ENCODE measurements at regions not wholly inside any gene's neighbourhood (a gene's known extent, or its start where the extent isn't known, plus 50 kb on each side); places are given as distances from the start of the nearest gene placed in this dataset.
"Not testable (repeated sequence)": the region's sequence is repeated elsewhere in the genome, so short reads cannot be mapped to it uniquely, and the experiment has no call there.

GRCh38 chr18:43744960-43745745, 467.9 kb upstream of the SYT4 start:
- no peak for DNase-seq

GRCh38 chr18:43751203-43751602, 473.9 kb upstream of the SYT4 start:
- DNase-seq: no peak

GRCh38 chr18:43751835-43752234, 474.5 kb upstream of the SYT4 start:
- no peak for DNase-seq

- no peak for DNase-seq
Observed at GRCh38 chr18:43757273-43757672, 480.0 kb upstream of the SYT4 start.

GRCh38 chr18:43758734-43759133, 481.4 kb upstream of the SYT4 start:
- no peak for DNase-seq

- DNase-seq: no peak
Observed at GRCh38 chr18:43760010-43760409, 482.7 kb upstream of the SYT4 start.

- no peak for DNase-seq
Observed at GRCh38 chr18:43772907-43773306, 495.6 kb upstream of the SYT4 start.

- no peak for DNase-seq
Observed at GRCh38 chr18:43774497-43774896, 497.2 kb upstream of the SYT4 start.

- DNase-seq: no peak
Observed at GRCh38 chr18:43775591-43775990, 498.3 kb upstream of the SYT4 start.

GRCh38 chr18:43776997-43777396, 499.7 kb upstream of the SYT4 start:
- no peak for DNase-seq

- DNase-seq: no peak
Observed at GRCh38 chr18:43777636-43778304, 500.5 kb upstream of the SYT4 start.

- no peak for DNase-seq
Observed at GRCh38 chr18:43780782-43781340, 503.6 kb upstream of the SYT4 start.

- no peak for DNase-seq
Observed at GRCh38 chr18:43785158-43785557, 507.9 kb upstream of the SYT4 start.

GRCh38 chr18:43786893-43787292, 509.6 kb upstream of the SYT4 start:
- no peak for DNase-seq

- DNase-seq: not testable (repeated sequence)
Observed at GRCh38 chr18:43787721-43788120, 510.4 kb upstream of the SYT4 start.

GRCh38 chr18:43789234-43790000, 512.1 kb upstream of the SYT4 start:
- no peak for DNase-seq

- no peak for DNase-seq
Observed at GRCh38 chr18:43793910-43794309, 516.6 kb upstream of the SYT4 start.

- no peak for DNase-seq
Observed at GRCh38 chr18:43794363-43794762, 517.1 kb upstream of the SYT4 start.

- DNase-seq: no peak
Observed at GRCh38 chr18:43797347-43797746, 520.1 kb upstream of the SYT4 start.

GRCh38 chr18:43800584-43800983, 523.3 kb upstream of the SYT4 start:
- DNase-seq: no peak

- DNase-seq: no peak
Observed at GRCh38 chr18:43805646-43806194, 528.4 kb upstream of the SYT4 start.

- no peak for DNase-seq
Observed at GRCh38 chr18:43812627-43813026, 535.3 kb upstream of the SYT4 start.

- DNase-seq: no peak
Observed at GRCh38 chr18:43819397-43819796, 542.1 kb upstream of the SYT4 start.
